HG03095 (cell line): ENCODE measurements at regions not wholly inside any gene's neighbourhood (a gene's known extent, or its start where the extent isn't known, plus 50 kb on each side); places are given as distances from the start of the nearest gene placed in this dataset.
"Not testable (repeated sequence)": the region's sequence is repeated elsewhere in the genome, so short reads cannot be mapped to it uniquely, and the experiment has no call there.

Experiments used
- ATAC-seq: cut with Tn5 transposase; IDR thresholded peaks from one replicate; pipeline ENCODE4 v1.9.1; 2021; ENCODE audit warnings: moderate library complexity; ENCODE audit not compliant: unreplicated experiment

DNA sequence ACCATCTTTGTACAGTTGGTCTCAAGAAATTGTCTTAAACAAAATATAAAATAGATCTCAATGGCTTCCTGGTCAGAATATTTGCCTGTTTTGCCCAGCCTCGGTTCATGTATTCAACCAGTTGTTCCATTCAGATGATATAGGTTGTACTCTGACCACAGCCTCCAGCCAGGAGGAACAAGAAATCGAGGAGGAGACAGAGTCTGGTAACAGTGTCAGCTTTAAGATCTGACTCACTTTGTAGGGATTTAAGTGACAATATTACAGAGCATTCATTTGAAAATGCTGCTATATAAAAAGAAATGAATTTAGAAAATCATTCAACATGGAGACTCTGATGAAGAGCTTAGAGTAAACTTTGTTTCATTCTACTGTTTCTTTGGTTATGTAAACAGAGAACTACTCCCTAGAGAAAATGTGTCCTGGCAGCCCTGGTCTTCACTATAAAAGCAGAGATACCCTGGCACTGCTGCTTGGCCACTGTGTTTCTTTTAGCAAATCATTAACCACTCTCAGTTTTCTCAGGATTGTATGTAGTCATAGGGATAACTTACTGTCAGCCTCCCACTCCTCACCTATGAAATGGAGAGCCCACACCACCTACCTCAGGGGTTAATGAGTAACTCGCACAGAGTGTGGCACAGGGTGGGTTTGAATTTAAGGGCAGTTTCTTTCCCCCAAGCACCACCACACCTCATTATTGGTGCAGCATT is 53.5 kb downstream of the PAGE2 start:
- ATAC-seq, result no peak

DNA sequence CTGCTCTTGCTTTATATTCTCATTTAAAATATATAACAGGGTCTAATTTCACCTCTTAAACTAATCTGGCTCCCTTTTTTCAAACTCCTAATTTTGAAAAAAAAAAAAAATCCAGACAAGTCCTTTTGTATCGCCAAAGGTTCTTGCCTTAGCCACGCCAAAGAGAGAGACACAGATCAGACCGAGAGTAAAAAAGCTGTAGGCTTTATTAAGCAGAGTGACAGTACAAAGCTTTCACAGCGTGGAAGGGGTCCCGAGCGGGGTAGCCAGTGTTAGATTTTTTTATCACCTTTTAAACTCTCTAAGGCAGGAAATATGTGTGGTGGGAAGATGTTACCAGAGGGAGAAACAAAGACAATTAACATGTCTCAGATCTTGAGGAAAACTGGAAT is 54.1 kb downstream of the PAGE2 start:
- no peak for ATAC-seq

DNA sequence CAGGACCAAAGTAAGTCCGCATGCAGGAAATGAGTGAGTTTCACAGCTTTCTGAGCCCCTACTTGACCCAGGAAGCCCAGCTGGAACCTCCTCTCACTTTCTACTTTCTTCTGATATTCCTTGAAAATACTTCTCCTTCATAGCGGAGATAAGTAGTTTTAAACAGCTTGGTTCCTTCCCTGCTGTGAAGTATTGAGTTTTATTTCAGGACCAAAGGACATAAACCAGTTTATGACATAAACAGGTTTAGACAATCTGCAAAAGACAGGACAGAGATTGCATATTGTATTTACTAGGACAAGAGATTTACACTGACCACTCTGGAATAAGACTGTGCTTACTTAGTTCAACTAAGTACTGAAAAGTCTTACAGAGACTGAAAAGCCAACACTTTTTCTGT is 54.8 kb downstream of the PAGE2 start:
- no peak for ATAC-seq

DNA sequence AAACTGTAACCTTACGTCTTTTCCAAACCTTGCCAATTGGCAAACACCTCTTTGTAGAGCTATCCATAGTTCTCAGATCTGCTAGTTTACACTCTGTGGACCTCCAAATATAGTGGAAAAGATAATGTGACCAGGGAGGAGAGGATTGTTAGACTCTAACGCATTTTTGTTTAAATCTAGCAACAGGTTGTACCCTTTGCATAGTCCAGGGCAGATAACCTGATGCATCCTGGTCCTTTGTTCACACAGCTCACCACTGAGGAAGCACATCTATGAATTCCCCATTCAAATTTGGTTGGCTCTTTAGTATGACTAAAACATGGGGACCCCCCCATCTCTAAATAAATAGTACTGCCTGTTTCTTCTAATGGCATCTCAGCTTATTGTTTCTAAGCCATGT is 55.9 kb downstream of the PAGE2 start:
- ATAC-seq, result no peak

DNA sequence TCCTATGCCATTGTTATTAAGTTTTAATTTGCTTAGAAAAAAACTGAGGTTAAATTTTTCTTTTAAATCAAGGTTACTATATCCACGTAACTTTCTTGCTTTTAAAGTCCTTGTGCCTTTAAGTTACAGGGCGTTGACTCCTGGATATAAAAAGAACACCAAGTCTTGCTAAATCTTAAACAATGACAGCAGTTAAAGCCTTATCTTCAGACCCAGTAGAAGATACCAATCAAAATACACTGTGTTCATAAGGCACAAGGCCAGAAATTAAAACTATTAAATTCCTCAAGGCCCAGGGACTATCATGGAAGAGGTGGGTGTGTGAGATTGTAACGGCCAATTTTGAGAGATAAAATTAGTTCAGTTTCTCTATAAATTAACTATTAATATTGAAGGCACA is 60.4 kb downstream of the PAGE2 start:
- ATAC-seq, result no peak

DNA sequence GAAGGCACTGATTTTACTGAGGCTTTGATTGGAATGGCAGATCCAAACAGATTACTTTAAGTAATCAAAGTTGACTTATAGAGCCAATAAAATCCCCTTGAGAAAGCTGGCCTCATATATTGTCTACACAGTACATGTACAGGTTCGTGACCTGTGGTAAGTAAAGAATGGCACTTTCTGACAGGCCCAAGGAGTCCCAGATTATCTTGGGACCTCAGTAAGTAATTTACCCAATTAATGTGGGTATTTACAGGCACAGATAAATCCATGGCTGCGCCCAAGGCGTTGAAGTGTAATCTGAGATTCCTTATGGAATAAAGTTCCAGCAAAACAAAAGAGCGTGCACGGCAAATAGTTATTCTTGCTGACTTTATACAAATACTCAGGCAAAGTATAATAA is 62.4 kb downstream of the PAGE2 start:
- ATAC-seq, result no peak

DNA sequence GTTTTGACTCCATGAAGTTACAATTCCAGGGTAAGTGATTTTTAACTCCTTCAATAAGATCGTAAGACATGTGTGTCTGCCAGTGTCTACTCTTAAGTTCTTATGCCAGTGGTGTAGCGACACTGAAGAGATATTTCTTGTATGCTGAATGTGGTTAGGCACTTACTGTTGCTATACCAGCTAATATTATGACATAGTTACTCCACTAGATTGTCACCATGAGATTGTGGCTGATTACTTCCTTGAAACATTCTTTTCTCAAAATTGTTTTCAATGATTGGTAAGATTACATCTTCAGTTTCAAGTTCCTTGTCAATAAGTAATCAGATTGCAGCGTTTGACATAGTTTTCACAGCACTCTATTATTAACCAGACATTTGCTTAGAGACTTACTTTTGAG is 60.6 kb upstream of the PAGE5 start:
- no peak for ATAC-seq

DNA sequence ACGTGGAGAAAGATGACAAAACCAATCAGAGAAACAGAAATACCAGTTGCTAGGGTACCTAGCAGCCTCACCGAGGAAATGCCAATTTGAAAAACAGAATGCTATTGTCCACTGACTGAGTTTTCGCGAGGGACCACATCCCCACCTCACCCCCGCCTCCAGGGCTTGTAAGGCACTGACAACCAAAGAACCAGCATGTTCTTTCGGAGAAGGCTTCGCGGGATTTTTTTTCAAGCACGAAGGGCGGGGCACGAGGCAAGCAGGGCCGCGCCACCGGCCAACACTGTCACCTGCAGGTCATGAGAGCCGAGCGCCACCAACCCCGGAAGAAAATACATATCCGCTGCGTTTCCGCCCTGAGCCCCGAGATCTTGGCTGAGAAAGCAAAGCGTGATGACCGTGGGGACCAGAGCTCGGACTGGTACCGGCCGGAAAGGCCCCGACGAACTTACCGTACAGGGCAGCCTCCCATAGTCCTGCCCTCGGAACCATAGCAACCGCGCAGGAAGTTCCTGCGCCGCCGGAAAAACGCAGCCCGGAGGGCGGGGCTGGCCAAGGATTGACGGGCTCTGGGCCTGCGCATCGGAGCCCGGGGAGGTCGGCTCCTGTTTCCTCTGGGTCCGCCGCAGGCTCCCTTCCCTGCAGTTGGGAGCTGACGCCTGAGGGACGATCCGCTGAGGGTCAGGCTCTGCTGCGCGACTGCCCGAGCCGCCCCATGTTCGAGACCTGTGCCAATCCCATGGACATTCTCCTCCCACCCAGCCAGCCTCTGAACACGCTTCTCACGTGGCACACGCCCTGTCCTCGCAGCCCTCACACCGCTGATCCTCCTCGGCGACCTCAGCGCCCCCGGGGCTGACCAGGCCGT is 59.2 kb upstream of the PAGE5 start:
- peak; percentile 94 for ATAC-seq

DNA sequence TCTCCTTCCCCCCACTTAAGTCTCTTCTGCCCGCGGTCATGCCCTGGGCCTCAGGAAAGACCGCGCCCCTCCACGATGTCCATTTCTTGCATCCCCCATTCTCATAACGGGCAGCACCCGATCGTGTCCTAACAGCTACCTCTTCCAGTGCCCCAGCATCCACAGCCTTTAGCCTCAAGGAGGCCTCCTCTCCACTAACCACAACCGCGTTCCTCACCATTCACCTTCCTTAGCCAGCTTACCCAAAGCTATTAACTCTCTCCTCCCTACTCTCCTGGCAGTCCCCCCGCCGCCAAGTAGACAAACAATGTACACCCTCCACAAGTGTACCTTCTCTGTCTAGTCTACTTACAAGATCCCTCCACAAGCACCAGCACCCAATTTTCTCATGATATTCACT is 58.6 kb upstream of the PAGE5 start:
- ATAC-seq, result no peak

DNA sequence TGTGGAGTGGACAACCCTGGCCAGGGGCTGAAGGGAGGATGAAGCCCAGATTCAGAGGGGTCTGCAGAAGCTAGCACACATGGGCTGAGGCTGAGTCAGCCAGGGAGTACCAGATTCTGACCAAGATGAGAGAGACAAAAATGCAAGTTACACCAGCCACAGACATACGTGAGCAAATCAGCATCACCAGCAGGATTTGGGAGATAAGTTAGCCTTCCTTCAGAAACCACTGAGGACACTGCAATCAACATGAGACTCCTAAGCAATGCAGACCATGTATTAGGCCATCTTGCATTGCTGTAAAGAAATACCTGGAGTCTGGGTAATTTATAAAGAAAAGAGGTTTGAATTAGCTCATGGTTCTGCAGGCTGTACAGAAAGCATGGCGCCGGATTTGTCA is 57.0 kb upstream of the PAGE5 start:
- no peak for ATAC-seq

DNA sequence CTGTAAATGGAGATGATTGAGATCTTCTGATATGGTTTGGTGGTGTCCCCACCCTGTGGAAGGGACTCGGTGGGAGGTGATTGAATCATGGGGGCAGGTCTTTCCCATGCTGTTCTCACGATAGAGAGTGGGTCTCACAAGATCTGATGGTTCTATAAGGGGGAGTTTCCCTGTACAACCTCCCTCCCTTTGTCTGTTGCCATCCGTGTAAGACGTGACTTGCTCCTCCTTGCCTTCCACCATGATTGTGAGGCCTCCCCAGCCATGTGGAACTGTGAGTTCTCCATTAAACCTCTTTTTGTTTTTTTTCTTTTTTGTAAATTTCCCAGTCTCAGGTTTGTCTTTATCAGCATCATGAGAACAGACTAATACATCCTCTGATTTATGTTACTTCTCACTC is 55.1 kb upstream of the PAGE5 start:
- not testable (repeated sequence) for ATAC-seq

DNA sequence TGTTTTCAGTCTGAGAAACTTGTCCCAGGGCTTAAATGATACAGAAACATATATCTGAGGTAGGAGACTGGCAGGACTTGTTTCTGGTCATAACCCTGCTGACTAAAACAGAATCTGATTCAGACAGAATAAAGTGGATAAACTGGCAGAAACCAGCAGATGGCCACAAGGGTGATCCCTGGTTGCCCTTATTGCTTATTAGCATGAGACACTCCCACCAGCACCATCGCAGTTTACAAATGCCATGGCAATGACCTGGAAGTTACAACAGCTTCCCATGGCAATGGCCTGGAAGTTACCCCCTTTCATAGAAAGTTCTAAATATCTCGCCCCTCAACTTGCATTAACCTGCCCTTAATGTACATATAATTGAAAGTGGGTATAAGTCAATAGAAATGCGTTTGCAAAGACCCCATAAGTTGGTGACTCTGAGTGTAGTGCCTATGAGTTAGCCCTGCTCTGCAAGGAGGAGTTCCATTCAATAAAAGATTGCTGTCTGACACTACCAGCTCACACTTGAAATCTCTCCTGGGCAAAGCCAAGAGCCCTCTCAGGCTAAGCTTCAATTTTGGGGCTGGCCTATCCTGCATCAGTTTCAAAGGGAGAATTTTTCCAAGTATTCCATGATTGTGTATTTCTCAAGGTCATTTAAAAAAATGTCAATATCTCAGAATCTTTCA is 52.9 kb upstream of the PAGE5 start:
- no peak for ATAC-seq

DNA sequence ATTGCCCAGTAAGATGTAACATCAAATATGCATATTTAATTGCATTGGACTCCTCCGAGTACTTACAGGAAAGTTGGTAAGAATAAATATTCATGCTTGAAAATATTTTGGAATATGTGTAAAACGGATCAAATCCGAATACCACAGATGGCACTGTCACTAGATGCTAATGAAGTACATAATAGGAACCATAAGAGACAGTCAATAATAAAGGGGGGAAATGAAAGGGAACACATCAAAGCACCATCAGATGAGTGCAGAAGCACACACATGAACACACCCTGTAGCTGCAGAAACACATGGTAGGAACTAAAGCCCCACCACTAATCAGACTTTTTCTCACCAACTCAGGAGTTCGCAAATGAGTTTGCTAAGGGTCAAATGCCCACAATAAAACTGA is 52.2 kb upstream of the PAGE5 start:
- ATAC-seq, result no peak

DNA sequence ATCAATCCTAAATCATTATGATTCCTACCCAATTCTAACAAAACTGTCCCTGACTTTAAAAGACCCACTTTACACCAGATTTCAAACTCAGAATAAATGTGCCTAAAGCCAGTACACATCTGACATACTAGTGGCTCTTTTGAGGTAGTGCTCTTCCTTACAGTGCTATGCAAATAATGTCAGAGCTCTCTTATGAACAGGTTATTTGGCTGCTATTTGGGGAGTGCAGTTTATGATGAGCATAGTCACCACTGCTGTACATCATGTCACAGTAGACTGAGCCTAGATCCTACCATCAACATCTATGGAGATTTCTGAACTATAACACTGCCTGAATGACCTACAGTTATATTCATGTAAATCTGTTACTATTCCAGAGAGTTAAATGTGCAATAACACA is 50.4 kb upstream of the PAGE5 start:
- peak; percentile 55 for ATAC-seq
